Fibroblast of lung (primary cell): ENCODE measurements at regions not wholly inside any gene's neighbourhood (a gene's known extent, or its start where the extent isn't known, plus 50 kb on each side); places are given as distances from the start of the nearest gene placed in this dataset.

Source experiments
- CTCF ChIP-seq, 2 donors: IDR thresholded peaks in 1 of 2; conservative IDR thresholded peaks in 1 of 2; 1 replicate in 1 of 2; 2 replicates in 1 of 2; pipeline ENCODE4 v1.5.1; 2011 to 2012; ENCODE audit warnings: low read length in 2 of 2, control low read depth in 1 of 2, inconsistent platforms in 1 of 2, low read depth in 1 of 2, mild to moderate bottlenecking in 1 of 2
- EZH2 ChIP-seq: IDR thresholded peaks from 2 replicates; pipeline ENCODE4 v1.5.1; 2012; ENCODE audit warnings: low read length, control low read depth, mild to moderate bottlenecking; ENCODE audit errors: missing control alignments

DNA sequence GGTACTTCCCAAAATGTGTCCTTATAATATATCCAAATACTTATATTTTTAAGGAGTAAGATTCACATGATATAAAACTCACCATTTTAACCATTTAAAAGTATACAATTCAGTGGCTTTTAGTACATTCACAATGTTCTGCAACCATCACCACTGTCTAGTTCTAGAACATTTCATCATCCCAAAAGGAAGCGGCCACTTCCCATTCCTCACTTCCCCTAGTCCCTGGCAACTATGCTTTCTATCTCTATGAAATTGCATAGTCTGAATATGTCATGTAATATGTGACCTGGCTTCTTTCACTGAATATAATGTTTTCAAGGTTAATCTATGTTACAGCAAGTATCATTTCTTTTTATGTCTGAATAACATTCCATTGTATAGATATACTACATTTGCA lies 615.1 kb upstream of the SGCD start:
- TF ChIP-seq CTCF (conservative IDR thresholded peaks at IDR 0.05 in 1 of 2, IDR thresholded peaks at IDR 0.05 in 1 of 2; ENCODE audit: low read depth in 1 of 2, low read length in 2 of 2) (no peak), EZH2 (no peak)
